ENCODE measurements at regions not wholly inside any gene's neighbourhood (a gene's known extent, or its start where the extent isn't known, plus 50 kb on each side); places are given as distances from the start of the nearest gene placed in this dataset.

DNA sequence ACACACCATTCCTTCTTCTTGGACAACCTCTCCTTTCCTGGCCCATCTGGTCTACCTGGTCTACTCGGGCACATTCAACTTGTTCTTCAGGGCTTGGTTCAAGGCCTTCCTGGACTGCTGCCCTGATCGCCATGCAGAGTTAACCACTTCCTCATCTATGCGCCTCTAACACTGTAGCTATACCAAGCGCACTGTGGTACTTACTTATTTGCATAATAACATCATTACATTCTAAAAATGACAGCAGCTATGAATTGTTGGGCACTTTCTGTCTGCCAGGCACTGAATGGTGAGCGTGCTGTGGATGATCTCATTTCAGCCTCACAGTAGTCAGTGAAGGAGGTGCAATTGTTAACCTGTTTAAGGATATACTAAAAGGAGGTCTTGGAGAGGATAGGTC, 66.9 kb upstream of the SDK2 start:
- no TSS peak for BruUV-seq (replicated peaks)
- intact Hi-C loops (cut with micrococcal nuclease; ENCODE audit: unreplicated experiment) (loop anchor here (2.0 kb wide), 1 partner anchor 282 kb away; no protein-coding TSS in a partner anchor), in situ Hi-C loops (cut with HindIII; ENCODE audit: low pct_unique_long_range_greater_than_20kb, low sequenced_read_pairs) (no loop called here)
- no peak overlapping the region for H3K27ac ChIP-seq (ENCODE audit: low read length)
- no peaks in the 10 kb centered on the region for H3K9me3 ChIP-seq (ENCODE audit: control insufficient read depth, insufficient read depth, low read depth, low read length)
- peaks cover 22% of the 10 kb centered on the region for H3K27me3 ChIP-seq (ENCODE audit: control insufficient read depth, insufficient read depth, low read length)
- DNase-seq (ENCODE audit: low read depth, low spot score) (no peak), ATAC-seq (no peak)
- POLR2A ChIA-PET: no interaction called here
- CTCF ChIA-PET: no interaction called here
- H3K4me1 ChIP-seq (ENCODE audit: control insufficient read depth, insufficient read depth, low read length): no peaks in the 10 kb centered on the region
- TF ChIP-seq POLR2AphosphoS5 (IDR thresholded peaks at IDR 0.05; ENCODE audit: low read depth, low read length) (no peak), SIN3A (IDR thresholded peaks at IDR 0.05; ENCODE audit: borderline replicate concordance, insufficient read depth, low read depth, low read length) (no peak), TCF7L2 (IDR thresholded peaks at IDR 0.05; ENCODE audit: low read depth, low read length) (no peak)
- TF ChIP-seq, protein P1, sequence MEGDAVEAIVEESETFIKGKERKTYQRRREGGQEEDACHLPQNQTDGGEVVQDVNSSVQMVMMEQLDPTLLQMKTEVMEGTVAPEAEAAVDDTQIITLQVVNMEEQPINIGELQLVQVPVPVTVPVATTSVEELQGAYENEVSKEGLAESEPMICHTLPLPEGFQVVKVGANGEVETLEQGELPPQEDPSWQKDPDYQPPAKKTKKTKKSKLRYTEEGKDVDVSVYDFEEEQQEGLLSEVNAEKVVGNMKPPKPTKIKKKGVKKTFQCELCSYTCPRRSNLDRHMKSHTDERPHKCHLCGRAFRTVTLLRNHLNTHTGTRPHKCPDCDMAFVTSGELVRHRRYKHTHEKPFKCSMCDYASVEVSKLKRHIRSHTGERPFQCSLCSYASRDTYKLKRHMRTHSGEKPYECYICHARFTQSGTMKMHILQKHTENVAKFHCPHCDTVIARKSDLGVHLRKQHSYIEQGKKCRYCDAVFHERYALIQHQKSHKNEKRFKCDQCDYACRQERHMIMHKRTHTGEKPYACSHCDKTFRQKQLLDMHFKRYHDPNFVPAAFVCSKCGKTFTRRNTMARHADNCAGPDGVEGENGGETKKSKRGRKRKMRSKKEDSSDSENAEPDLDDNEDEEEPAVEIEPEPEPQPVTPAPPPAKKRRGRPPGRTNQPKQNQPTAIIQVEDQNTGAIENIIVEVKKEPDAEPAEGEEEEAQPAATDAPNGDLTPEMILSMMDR (IDR thresholded peaks at IDR 0.05): no peak
- TF ChIP-seq, protein P2, sequence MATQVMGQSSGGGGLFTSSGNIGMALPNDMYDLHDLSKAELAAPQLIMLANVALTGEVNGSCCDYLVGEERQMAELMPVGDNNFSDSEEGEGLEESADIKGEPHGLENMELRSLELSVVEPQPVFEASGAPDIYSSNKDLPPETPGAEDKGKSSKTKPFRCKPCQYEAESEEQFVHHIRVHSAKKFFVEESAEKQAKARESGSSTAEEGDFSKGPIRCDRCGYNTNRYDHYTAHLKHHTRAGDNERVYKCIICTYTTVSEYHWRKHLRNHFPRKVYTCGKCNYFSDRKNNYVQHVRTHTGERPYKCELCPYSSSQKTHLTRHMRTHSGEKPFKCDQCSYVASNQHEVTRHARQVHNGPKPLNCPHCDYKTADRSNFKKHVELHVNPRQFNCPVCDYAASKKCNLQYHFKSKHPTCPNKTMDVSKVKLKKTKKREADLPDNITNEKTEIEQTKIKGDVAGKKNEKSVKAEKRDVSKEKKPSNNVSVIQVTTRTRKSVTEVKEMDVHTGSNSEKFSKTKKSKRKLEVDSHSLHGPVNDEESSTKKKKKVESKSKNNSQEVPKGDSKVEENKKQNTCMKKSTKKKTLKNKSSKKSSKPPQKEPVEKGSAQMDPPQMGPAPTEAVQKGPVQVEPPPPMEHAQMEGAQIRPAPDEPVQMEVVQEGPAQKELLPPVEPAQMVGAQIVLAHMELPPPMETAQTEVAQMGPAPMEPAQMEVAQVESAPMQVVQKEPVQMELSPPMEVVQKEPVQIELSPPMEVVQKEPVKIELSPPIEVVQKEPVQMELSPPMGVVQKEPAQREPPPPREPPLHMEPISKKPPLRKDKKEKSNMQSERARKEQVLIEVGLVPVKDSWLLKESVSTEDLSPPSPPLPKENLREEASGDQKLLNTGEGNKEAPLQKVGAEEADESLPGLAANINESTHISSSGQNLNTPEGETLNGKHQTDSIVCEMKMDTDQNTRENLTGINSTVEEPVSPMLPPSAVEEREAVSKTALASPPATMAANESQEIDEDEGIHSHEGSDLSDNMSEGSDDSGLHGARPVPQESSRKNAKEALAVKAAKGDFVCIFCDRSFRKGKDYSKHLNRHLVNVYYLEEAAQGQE (IDR thresholded peaks at IDR 0.05; ENCODE audit: insufficient read depth in 1 of 2, low read depth in 2 of 2, low read length in 1 of 2): no peak
- H3K4me3 ChIP-seq (ENCODE audit: low read depth in 2 of 2, low read length in 2 of 2): no peak overlapping the region
- H3K36me3 ChIP-seq (ENCODE audit: control insufficient read depth, insufficient read depth, low read length): no peaks in the 10 kb centered on the region

DNA sequence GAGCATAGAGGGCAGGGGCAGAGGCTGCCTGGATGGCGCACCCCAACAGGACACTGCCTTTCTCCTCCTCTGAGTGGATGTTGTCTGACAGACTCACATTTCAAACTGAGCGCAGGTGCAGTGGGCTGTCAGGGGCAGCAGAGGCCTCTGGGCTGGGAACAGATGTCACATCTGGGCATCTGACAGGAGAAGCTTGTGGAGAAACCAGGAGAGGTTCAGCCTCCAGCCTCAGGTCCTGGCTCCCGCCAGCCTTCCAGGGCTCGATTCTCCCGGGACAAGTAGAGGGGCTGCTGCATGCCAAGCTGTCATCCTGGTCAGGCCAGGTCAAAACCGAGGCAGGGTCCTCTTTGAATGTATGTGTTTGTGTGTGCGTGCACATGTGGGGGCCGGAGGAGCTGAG, 67.7 kb upstream of the SDK2 start:
- CTCF ChIA-PET: interaction anchor here (0.6 kb wide), 1 partner anchor 10 kb away, joined by 7 read pairs; no protein-coding TSS in a partner anchor
- no peaks in the 10 kb centered on the region for H3K36me3 ChIP-seq (ENCODE audit: control insufficient read depth, insufficient read depth, low read length)
- POLR2A ChIA-PET: no interaction called here
- intact Hi-C loops (cut with micrococcal nuclease; ENCODE audit: unreplicated experiment) (loop anchor here (2.0 kb wide), 1 partner anchor 283 kb away; no protein-coding TSS in a partner anchor), in situ Hi-C loops (cut with HindIII; ENCODE audit: low pct_unique_long_range_greater_than_20kb, low sequenced_read_pairs) (no loop called here)
- H3K27ac ChIP-seq (ENCODE audit: low read length): no peak overlapping the region
- no peak for ATAC-seq
- H3K4me1 ChIP-seq (ENCODE audit: control insufficient read depth, insufficient read depth, low read length): no peaks in the 10 kb centered on the region
- H3K4me3 ChIP-seq (ENCODE audit: low read depth in 2 of 2, low read length in 2 of 2): no peak overlapping the region
- peaks cover 20% of the 10 kb centered on the region for H3K27me3 ChIP-seq (ENCODE audit: control insufficient read depth, insufficient read depth, low read length)
- H3K9me3 ChIP-seq (ENCODE audit: control insufficient read depth, insufficient read depth, low read depth, low read length): no peaks in the 10 kb centered on the region
- DNase-seq (ENCODE audit: low read depth, low spot score): no peak
- no peak for TF ChIP-seq TCF7L2 (IDR thresholded peaks at IDR 0.05; ENCODE audit: low read depth, low read length)
- TF ChIP-seq, protein P2 (IDR thresholded peaks at IDR 0.05; ENCODE audit: insufficient read depth in 1 of 2, low read depth in 2 of 2, low read length in 1 of 2): no peak
- no peak for TF ChIP-seq POLR2AphosphoS5 (IDR thresholded peaks at IDR 0.05; ENCODE audit: low read depth, low read length)
- TF ChIP-seq, protein P1 (IDR thresholded peaks at IDR 0.05): no peak
- TF ChIP-seq SIN3A (IDR thresholded peaks at IDR 0.05; ENCODE audit: borderline replicate concordance, insufficient read depth, low read depth, low read length): no peak
- no TSS peak for BruUV-seq (replicated peaks)

All from Panc1 (cell line).